Astrocyte (in vitro differentiated cells and primary cell): ENCODE measurements at regions not wholly inside any gene's neighbourhood (a gene's known extent, or its start where the extent isn't known, plus 50 kb on each side); places are given as distances from the start of the nearest gene placed in this dataset.
A peak's percentile ranks its signal among the peaks of the same experiment; 100 is the strongest.

ENCODE experiments used
- DNase-seq: peaks from one replicate; pipeline ENCODE4 v3.0.0-alpha.2; 2010; ENCODE audit warnings: low read depth
- FAIRE-seq: peaks from 2 replicates; lab custom pipeline; 2011; peaks lifted over from hg19 to GRCh38; lab: Jason Lieb, UNC
- H2AFZ ChIP-seq: 2 replicates; pipeline ENCODE4 v1.6.0; 2012; ENCODE audit warnings: low read depth, low read length, inconsistent platforms
- H3K27ac ChIP-seq: 2 replicates; pipeline ENCODE4 v1.5.1; 2011; ENCODE audit warnings: low read depth, low read length, inconsistent platforms
- H3K27me3 ChIP-seq: 2 replicates; pipeline ENCODE4 v1.6.0; 2011; ENCODE audit warnings: low read length, inconsistent platforms; ENCODE audit not compliant: insufficient read depth
- H3K36me3 ChIP-seq: 2 replicates; pipeline ENCODE4 v1.5.1; 2011; ENCODE audit warnings: low read length, inconsistent platforms; ENCODE audit not compliant: insufficient read depth
- H3K4me1 ChIP-seq: 2 replicates; pipeline ENCODE4 v1.5.1; 2011; ENCODE audit warnings: low read length, inconsistent platforms; ENCODE audit not compliant: insufficient read depth
- H3K4me2 ChIP-seq: 2 replicates; pipeline ENCODE4 v1.6.0; 2012; ENCODE audit warnings: low read length, inconsistent platforms
- H3K4me3 ChIP-seq: 2 replicates; pipeline ENCODE4 v1.5.1; 2011; ENCODE audit warnings: low read depth, mild to moderate bottlenecking, low read length, inconsistent platforms; ENCODE audit not compliant: insufficient read depth
- H3K79me2 ChIP-seq: 2 replicates; pipeline ENCODE4 v1.6.0; 2012; ENCODE audit warnings: mild to moderate bottlenecking, low read length, inconsistent platforms; ENCODE audit not compliant: insufficient read depth
- H3K9ac ChIP-seq: 2 replicates; pipeline ENCODE4 v1.6.0; 2012; ENCODE audit warnings: mild to moderate bottlenecking, low read length, inconsistent platforms
- H3K9me3 ChIP-seq: 2 replicates; pipeline ENCODE4 v1.5.1; 2012; ENCODE audit warnings: low read depth, mild to moderate bottlenecking, low read length, inconsistent platforms; ENCODE audit not compliant: insufficient read depth
- H4K20me1 ChIP-seq: 2 replicates; pipeline ENCODE4 v1.6.0; 2012; ENCODE audit warnings: low read length, inconsistent platforms; ENCODE audit not compliant: insufficient read depth
- H3K27ac Mint-ChIP-seq: one replicate; pipeline ENCODE4 v1.8.0; 2021; ENCODE audit warnings: mild to moderate bottlenecking, mixed read lengths; ENCODE audit not compliant: unreplicated experiment
- H3K27me3 Mint-ChIP-seq: one replicate; pipeline ENCODE4 v1.8.0; 2021; ENCODE audit warnings: low read depth, mixed read lengths; ENCODE audit not compliant: unreplicated experiment
- H3K36me3 Mint-ChIP-seq: one replicate; pipeline ENCODE4 v1.8.0; 2021; ENCODE audit warnings: low read depth, mixed read lengths; ENCODE audit not compliant: unreplicated experiment
- H3K4me1 Mint-ChIP-seq: one replicate; pipeline ENCODE4 v1.8.0; 2021; ENCODE audit warnings: low read depth, mixed read lengths; ENCODE audit not compliant: unreplicated experiment
- H3K4me3 Mint-ChIP-seq: one replicate; pipeline ENCODE4 v1.8.0; 2021; ENCODE audit warnings: mild to moderate bottlenecking, moderate library complexity, mixed read lengths; ENCODE audit not compliant: unreplicated experiment
- H3K9me3 Mint-ChIP-seq: one replicate; pipeline ENCODE4 v1.8.0; 2021; ENCODE audit warnings: mild to moderate bottlenecking, mixed read lengths; ENCODE audit not compliant: unreplicated experiment
- CTCF ChIP-seq: IDR thresholded peaks from 2 replicates; pipeline ENCODE4 v1.5.1; 2011; ENCODE audit warnings: low read depth, mild to moderate bottlenecking, inconsistent platforms, low read length, moderate library complexity; ENCODE audit not compliant: insufficient read depth
- EZH2 ChIP-seq: IDR thresholded peaks from 2 replicates; pipeline ENCODE4 v1.6.1; 2012; ENCODE audit warnings: mild to moderate bottlenecking, low read length, inconsistent platforms; ENCODE audit not compliant: insufficient read depth

- Histone ChIP-seq H3K4me2 (no peak overlapping the region), H2AFZ (no peak overlapping the region), H3K4me1 (no peaks in the 10 kb centered on the region), H3K9ac (no peak overlapping the region), H3K36me3 (no peaks in the 10 kb centered on the region), H3K27ac (no peak overlapping the region), H3K4me3 (no peak overlapping the region), H3K9me3 (peaks cover 3% of the 10 kb centered on the region), H4K20me1 (no peaks in the 10 kb centered on the region), H3K27me3 (no peaks in the 10 kb centered on the region), H3K79me2 (no peaks in the 10 kb centered on the region)
- FAIRE-seq (no peak), DNase-seq (no peak)
- H3K9me3 Mint-ChIP-seq, result peaks cover 5% of the 10 kb centered on the region
- no peak overlapping the region for H3K4me3 Mint-ChIP-seq
- H3K4me1 Mint-ChIP-seq, result peaks cover 14% of the 10 kb centered on the region
- H3K36me3 Mint-ChIP-seq, result no peaks in the 10 kb centered on the region
- no peak overlapping the region for H3K27ac Mint-ChIP-seq
- TF ChIP-seq EZH2, result no peak
- no peak for TF ChIP-seq CTCF
- no peaks in the 10 kb centered on the region for H3K27me3 Mint-ChIP-seq
Measured at GRCh38 chr9:38175423-38175822, 106.4 kb upstream of the SHB start.

- FAIRE-seq (no peak), DNase-seq (no peak)
- no peaks in the 10 kb centered on the region for H4K20me1 ChIP-seq
- no peak overlapping the region for H3K27ac ChIP-seq
- H2AFZ ChIP-seq, result no peak overlapping the region
- H3K36me3 ChIP-seq, result no peaks in the 10 kb centered on the region
- H3K4me2 ChIP-seq, result no peak overlapping the region
- TF ChIP-seq CTCF, result no peak
- peaks cover 5% of the 10 kb centered on the region for H3K36me3 Mint-ChIP-seq
- no peak overlapping the region for H3K4me3 ChIP-seq
- no peak overlapping the region for H3K4me3 Mint-ChIP-seq
- H3K9me3 Mint-ChIP-seq, result peaks cover 16% of the 10 kb centered on the region
- peaks cover 10% of the 10 kb centered on the region for H3K4me1 Mint-ChIP-seq
- peaks cover 3% of the 10 kb centered on the region for H3K9me3 ChIP-seq
- no peaks in the 10 kb centered on the region for H3K27me3 Mint-ChIP-seq
- H3K4me1 ChIP-seq, result no peaks in the 10 kb centered on the region
- no peaks in the 10 kb centered on the region for H3K79me2 ChIP-seq
- H3K27me3 ChIP-seq, result no peaks in the 10 kb centered on the region
- H3K9ac ChIP-seq, result no peak overlapping the region
- no peak overlapping the region for H3K27ac Mint-ChIP-seq
Measured at GRCh38 chr9:38172586-38172985, 103.6 kb upstream of the SHB start.

- Histone ChIP-seq H4K20me1 (no peaks in the 10 kb centered on the region), H2AFZ (no peak overlapping the region), H3K4me1 (no peaks in the 10 kb centered on the region), H3K36me3 (no peaks in the 10 kb centered on the region), H3K27ac (no peak overlapping the region), H3K4me2 (no peak overlapping the region), H3K27me3 (no peaks in the 10 kb centered on the region), H3K79me2 (no peaks in the 10 kb centered on the region), H3K9me3 (peaks cover 3% of the 10 kb centered on the region), H3K4me3 (no peak overlapping the region), H3K9ac (no peak overlapping the region)
- DNase-seq (no peak), FAIRE-seq (no peak)
- Mint-ChIP-seq H3K4me3 (no peak overlapping the region), H3K9me3 (peaks cover 16% of the 10 kb centered on the region), H3K27ac (peak overlapping the region; percentile 45), H3K36me3 (peaks cover 5% of the 10 kb centered on the region), H3K4me1 (peaks cover 10% of the 10 kb centered on the region), H3K27me3 (no peaks in the 10 kb centered on the region)
- TF ChIP-seq CTCF, result no peak
- no peak for TF ChIP-seq EZH2
Measured at GRCh38 chr9:38171926-38172325, 102.9 kb upstream of the SHB start.
